Activated CD4-positive, alpha-beta T cell treated with anti-CD3 and anti-CD28 coated beads, Interleukin-2, amount 50 U/mL, for 24 hours (primary cell): ENCODE measurements at regions not wholly inside any gene's neighbourhood (a gene's known extent, or its start where the extent isn't known, plus 50 kb on each side); places are given as distances from the start of the nearest gene placed in this dataset.

Source experiments
- DNase-seq, 2 donors: peaks; one replicate each; pipeline ENCODE4 v3.0.0-alpha.2; 2020; ENCODE audit warnings: low read depth in 1 of 2, low spot score in 1 of 2

DNA sequence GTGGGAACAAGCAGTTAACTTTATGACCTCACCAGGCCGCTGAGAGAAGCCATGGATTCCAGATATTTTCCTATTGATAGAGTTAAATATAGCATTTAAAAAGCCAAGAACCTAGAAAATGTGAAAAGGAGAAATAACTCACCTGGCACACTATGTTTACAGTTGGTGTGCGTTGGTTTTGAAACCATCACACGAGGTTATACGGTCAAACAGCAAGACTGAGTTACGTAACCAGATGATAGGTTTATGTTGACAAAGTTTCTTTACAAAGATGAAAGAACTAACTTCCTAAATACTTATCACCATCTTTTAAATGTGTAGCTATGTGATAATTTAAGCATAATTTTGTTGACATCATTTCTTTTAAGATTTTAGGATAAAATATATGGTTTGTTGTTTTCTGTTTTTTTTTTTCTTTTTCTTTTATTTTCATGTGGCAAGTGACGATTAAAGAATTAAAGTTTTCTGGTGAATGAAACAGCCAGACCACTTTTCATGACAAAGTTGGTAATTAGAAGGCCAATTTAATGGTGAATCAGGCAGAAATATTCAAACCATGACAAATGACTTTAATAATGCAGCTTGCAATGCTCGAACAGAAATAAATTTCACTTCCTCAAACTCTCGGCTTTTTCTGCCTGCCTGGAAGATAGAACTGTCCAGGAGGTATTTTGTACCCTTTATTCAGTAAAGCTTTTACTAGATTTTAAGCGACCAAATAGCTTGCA lies 339.1 kb upstream of the OBI1 start:
- DNase-seq = no peak

DNA sequence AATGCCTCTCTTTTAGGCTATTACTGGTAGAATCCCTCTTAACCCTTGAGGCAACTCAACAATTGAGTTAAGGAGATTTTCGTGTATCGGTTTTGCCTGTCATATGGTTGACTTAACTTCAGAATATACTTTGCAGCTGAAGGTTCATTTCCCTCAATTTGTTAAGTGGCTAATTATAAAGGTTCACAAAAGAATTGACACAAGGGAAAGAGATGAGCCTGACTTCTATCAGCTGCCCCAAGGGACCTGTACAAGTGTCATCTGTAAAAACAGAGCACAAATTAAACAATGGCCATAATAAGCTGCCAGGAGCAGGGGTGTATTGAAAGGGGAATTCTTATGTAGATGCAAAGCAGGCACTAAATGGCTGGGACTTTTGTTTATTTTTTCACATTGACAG lies 334.8 kb upstream of the OBI1 start:
- DNase-seq = no peak

DNA sequence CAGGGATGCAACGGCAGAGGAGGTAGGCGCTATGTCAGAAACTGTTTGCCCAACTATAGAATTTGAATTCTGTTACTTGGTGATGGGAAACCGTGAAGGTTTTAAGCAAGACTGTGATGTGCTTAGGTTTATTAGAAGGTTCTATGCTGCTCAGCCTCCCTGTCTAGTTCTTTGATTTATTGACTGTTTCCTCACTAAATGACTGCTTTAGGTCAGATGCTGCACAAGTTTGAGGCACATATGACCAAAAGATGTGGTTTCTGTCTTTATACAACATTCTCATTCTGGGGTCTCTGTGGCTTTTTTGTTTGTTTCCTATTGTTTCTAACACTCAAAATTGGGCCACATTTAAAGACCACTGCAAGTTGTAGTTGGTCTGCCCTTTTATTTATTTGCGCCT lies 323.0 kb upstream of the OBI1 start:
- no peak for DNase-seq

DNA sequence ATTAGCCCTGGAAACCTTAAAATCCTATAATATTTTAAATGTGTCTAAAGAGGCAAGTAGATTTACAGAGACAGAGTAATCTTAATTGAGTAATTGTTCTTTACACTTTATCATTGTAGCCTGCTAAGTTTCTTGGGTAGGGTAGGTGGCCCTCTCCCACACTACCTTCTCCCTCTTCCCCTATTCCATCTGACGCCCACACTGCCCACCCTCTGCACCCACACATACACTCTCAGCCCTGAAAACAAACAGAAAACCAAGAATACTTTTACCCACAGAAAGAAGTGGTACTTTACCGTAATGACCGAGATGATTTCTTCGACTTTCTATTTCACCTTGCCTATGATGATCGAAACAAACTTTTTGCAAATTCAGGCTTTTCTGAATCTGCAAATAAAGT lies 320.4 kb upstream of the OBI1 start:
- no peak for DNase-seq

DNA sequence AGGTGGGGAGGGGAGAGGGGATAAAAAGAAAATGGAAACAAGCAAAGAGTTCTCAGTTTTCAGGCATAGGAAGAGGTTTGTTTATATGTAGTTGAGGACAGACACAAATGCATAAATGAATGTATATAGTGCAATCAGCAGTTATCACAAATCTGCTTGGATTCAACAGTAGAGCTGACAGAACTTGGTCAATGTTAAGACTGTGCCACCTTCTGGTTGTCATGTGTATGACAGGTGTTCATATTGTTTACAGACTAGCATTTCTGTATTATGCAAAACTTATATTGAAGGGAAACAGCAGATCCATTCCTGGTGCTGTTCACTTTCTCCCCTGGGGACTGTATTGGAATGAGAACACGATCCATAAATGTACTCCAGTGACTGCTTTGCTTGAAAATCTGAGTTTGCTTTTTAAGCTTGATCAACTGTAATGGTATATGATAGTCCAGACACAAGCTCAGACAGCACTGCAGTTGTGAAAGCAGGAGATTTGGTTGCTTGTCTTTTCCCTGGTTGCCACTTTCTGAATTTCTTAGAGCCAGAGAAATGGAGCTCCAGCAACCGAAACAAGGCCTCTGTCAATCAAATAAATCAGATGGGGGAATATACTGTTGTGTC lies 319.5 kb upstream of the OBI1 start:
- peak in 1 of 2 donors; percentile 21 for DNase-seq

DNA sequence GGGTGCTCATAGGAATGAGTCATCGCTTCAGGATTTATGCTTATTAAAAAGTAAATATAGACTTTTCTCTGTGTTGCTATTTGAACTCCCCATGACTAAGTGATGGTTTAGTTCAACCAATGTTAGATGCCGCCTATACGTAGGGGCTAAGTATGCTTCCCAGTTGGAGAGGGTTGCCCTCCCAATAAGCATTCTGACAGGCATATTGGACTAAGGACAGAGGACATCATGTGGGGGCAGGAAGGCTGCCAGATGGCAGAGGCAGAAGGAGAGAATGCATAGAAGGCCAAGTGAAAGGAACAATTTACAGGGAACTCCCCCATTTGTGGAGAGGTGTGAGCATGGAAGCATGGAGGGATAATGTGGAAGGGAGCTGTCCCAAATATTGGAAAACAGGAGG lies 318.4 kb upstream of the OBI1 start:
- no peak for DNase-seq

DNA sequence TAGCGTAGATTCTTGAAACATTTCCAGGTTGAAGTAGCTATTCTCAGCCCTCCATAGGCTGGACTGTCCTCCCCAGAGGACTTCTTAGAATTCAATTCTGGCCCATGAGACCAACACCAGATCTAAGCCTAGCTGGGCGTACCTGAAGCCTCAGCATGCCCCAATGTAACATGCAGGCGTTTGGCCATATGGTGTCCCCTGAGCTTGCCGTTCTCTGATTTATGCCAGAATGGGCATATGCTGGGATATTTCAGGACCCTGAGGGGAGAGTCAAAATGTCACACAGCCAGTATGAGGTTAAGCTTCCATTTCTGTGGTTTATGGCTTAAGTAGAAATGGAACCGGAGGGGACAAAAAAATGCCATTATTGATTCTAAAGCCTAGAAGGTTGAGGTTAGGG lies 317.7 kb upstream of the OBI1 start:
- DNase-seq = no peak

DNA sequence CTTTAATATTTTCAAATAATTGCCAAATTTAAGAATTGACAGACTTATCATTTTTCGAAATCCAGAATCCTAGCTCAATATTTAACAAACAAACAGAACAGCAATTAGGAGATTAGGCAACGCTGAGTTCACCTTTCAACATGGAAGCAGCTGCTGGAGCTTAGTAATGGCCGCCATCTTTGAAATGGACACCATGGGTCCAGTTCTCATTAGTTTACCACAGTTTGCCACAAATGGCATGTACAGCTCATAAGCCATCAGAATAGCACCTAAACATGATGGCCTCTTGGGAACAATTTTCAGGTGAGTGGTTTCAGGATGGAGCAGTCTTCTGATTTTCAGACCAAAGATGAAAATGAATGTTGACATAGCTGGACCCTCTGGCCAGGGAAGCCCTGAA lies 313.6 kb upstream of the OBI1 start:
- no peak for DNase-seq

DNA sequence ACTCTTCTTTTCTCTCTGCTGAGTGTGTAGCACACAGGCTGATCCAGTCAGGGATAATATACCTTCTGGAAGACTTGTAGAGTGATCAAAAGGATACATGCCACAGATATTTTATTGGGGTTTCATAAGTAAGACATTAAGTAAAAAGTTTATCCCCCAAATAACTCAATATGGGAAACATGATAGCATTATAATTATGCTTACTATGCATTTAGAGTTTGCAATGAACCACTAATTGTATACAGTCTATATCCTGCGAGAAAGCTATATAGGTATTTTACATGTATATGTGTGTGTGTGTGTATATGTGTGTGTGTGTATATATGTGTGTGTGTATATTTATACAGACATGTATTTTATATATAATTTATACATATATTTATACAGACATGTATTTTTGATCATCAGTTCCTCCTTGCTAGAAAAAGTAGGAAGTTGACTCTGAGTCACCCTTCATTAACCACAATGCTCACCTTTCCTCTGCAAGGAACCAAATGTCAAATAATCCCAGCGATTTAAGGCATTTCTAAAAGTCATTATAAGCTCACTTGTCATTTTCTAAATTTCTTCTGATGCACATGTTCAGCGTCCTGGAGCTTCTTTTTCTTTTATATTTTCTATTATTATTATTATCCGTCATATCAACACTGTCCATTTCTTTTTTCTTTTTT lies 312.5 kb upstream of the OBI1 start:
- no peak for DNase-seq

DNA sequence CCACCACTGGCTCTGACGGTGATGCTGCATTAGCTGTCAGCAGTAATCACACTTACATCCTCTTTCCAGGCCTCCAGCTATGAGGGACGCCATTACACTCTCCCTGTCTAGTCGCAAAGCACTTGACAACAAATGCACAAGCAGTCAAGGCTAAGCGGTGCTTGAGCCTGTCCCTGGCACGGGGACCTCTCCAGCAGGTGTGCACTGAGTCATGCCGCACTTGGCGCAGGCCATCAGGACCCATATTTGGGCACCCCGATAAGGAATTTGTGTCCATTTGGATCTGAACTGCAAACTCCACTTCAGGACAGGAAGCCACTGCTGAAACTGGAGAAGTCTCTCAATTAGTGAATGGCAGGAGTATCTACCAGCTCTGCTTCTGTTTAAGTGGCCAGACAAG lies 301.9 kb upstream of the OBI1 start:
- no peak for DNase-seq

DNA sequence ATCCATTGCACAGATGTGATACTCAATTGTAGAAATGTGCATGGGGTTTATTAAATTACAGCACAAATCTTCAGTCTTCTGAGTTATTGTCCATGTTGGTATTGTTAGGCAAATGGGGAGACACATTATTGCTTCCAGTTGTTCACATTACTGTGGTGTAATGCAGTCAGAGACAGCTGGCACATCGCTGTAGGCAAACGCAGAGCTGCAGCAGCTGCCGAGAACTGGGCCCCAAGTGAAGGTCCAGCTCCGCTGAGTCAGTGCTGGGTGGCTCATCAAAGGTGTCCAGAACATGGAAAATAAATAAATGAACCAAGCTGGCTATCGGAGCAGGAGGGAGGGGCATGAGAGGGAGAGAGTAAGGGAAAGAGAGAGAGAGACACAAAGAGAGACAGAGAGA lies 299.1 kb upstream of the OBI1 start:
- DNase-seq = no peak

DNA sequence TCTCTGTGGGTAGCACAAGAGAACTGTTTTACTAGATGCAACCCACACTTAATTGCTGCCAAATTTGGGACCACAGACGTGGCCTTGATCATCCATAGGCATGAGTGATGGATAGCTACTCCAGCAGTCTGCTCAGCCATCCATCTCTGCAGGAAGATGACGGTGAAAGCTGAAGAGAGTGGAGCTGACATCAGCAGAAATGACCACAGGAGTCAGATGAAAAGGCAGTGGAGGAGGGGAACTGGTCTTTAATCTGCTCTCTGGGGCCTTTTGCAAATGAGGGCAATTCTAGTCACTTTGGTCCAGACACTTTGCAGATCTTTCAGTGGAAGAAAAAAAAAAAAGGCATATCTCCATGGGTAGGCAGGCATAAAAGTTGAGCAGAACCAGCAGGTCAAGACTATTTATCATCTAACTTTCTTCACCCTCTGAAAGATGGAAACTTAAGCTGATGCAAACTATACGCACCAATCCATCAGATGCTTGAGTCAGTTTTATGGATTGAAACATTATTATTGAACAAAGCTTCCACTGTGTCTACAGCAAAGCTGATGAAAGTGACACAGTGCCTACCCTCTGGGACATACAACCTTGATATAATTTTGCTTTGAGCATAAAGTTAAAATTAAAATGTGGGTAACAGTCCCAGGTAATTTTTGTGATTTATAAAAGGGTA lies 281.6 kb upstream of the OBI1 start:
- DNase-seq = no peak

DNA sequence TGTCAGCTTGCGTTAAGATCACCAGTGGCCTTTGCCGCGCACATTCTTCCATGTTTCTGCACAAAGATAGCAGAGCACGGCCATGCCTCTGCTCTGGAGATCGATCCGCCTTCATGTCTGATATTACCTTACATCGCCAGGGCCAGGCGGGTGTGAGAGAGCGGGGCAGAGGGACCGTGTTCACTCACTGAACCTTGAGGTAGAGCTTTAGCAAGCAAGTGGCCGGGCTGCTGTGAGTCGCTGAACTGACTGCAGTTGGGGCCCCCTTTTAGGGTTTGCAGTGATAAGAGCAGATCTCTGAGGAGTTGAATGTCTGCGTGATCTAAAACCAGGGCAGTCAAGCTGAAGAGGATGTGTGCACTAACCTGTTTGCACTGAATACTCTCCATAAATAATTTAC lies 275.4 kb upstream of the OBI1 start:
- no peak for DNase-seq

DNA sequence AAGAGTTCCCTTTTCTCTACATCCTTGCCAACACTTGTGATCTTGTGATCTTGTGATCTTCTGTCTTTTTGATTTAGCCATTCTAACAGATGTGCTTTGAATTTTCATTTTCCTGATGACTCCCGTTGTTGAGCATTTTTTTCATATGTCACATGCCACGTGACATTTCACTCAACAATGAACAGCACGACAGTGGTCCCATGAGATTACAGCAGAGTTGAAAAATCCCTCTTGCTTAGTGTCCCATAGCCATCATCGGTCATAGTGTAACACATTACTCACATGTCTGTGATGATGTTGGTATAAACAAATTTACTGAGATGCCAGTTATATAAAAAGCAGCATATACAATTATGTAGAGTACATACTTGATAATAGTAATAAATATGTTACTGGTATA lies 256.1 kb upstream of the OBI1 start:
- DNase-seq = no peak

DNA sequence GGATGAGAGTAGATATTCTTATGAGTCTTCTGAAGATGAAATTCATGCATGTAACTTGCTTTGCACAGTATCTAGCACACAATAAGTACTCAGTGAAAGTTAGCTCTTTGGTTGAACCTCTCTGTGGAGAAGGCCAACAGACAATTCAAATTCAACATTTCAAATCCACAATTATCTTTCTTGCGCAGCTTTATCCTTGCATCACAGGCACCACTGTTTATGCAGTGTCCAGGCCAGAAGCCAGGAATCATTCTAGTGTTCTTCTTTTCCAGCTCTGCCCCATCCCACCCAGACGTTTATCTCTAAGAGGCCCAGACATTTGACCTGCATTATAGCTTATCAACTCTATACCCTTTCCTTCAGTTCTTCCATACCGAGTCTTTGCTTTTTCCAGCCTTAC lies 254.7 kb upstream of the OBI1 start:
- no peak for DNase-seq

DNA sequence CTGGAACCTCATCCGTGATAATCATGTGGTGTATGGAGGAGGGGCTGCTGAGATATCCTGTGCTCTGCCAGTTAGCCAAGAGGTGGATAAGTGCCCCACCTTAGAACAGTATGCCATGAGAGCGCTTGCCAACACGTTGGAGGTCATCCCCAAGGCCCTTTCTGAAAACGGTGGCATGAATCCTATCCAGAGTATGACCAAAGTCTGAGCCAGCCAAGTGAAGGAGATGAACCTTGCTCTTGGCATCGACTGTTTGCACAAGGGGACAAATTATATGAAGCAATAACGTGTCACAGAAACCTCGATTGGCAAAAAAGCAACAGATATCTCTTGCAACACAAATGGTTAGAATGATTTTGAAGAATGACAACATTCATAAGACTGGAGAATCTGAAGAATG lies 251.2 kb upstream of the OBI1 start:
- no peak for DNase-seq

DNA sequence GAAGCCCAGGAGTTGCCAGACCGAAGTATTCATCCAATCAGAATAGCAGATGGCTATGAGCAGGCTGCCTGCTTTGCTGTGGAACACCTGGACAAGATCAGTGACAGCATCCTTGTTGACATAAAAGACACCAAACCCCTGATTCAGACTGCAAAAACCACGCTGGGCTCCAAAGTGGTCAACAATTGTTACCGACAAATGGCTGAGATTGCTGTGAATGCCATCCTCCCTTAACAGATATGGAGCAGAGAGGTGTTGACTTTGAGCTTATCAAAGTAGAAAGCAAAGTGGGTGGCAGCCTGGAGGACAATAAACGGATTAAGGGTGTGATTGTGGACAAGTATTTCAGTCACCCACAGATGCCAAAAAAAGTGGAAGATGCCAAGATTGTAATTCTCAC lies 250.3 kb upstream of the OBI1 start:
- DNase-seq = no peak

DNA sequence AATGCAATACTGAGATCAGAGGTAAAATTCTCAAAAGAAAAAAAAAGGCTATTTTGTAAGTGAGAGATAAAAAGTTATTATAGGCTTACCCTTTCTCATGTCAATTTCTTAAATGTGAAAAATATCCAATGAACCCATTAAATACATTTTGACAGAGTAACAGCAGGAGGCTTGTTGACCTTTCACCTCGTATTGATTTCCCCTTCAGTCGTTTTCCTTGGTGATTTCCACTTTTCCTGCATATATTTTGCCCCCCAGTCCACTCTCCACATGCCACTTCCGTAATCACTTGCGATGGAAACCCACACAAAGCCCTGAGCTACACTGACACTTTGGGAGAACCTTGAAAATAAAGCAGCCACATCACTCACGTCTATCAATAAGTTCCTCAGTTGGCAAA lies 248.1 kb upstream of the OBI1 start:
- DNase-seq = no peak

DNA sequence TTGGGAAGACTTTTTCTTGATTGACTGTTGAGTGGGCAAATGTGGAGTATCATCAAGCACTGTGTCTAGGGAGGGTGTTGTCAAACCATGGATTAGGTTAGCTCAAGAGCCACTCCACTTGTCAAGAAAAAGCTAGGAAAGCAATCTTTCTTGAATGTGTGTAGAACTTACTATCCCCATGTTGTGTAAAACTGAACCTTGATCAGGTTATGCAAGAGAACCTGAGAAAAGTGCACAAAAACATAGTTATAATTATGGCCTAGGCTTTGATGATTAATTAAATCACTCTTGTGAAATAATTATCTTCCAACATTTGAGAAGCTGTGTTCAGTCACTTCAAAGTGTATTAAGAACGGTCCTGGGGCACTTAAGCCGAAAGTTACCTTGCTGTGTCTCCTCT lies 238.2 kb upstream of the OBI1 start:
- DNase-seq = no peak

DNA sequence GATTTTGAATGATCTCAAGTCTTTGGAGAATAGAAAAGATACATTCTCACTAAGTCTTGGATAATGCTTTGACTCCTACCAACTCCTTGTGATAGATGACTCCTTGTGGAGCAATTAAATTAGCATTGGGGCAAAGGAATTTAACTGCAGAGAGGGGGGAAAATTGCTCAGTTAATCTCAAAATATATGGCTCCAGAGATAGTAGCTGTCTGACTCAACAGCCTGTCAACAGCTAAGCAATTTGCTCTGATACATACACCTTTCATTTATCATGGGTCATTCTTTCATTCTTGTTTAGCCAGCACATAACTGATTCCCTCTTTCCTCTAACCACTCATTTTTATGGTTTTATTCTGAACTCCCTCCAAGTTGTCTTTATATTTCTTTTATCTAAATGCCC lies 225.6 kb upstream of the OBI1 start:
- DNase-seq = no peak

DNA sequence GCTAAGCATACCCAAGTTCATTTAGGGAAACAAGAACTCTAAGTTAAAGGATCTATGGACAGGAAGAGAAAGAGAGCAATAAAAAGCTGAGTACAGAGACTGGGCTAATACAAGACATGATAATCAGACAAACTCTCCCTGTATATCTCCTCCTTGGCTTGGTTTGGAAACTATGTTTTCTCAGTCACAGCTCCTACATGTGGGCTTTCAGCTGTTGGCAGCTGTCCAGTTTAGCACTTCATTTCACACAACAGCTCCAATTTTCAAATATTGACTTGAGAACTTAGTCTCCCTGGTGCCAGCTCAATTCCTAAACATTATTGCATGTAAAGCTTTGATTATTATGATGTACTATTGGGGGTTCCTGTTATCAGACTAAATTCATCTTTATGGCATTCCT lies 222.8 kb upstream of the OBI1 start:
- DNase-seq = no peak

DNA sequence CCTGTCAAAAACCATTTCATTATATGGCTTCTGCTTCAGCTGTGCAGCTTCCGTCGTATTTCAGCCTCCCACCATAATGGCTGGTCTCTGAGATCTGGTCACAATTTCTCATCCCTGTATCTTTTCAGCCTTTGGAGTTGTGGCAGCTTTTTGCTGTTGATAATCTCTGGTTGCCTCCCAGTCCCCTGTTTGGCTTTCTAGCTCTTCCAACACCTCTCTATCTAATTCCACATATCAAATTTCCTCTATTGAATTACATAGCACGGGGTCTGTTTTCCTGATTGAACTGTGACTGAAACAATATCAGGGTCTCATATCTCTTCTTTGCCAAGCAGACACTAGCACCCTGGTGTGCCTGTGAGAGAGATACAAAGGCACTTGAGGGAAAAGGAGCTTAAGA lies 222.1 kb upstream of the OBI1 start:
- DNase-seq = no peak
